OCI-LY3 (cell line): ENCODE measurements at regions not wholly inside any gene's neighbourhood (a gene's known extent, or its start where the extent isn't known, plus 50 kb on each side); places are given as distances from the start of the nearest gene placed in this dataset.

Experiments used
- EZH2phosphoT487 ChIP-seq: fragments of 200-600 bp; shearing (Covaris generic); IDR thresholded peaks from 2 replicates; pipeline ENCODE4 v1.6.1; 2018; ENCODE audit warnings: antibody characterized with exemption, mixed run types, low read depth
- TF ChIP-seq, protein P1 (sequence below): fragments of 200-600, 300-600 bp; sonication (generic); IDR thresholded peaks from 2 replicates; pipeline ENCODE4 v1.5.1; 2014; ENCODE audit warnings: antibody characterized with exemption, low read length, low read depth

DNA sequence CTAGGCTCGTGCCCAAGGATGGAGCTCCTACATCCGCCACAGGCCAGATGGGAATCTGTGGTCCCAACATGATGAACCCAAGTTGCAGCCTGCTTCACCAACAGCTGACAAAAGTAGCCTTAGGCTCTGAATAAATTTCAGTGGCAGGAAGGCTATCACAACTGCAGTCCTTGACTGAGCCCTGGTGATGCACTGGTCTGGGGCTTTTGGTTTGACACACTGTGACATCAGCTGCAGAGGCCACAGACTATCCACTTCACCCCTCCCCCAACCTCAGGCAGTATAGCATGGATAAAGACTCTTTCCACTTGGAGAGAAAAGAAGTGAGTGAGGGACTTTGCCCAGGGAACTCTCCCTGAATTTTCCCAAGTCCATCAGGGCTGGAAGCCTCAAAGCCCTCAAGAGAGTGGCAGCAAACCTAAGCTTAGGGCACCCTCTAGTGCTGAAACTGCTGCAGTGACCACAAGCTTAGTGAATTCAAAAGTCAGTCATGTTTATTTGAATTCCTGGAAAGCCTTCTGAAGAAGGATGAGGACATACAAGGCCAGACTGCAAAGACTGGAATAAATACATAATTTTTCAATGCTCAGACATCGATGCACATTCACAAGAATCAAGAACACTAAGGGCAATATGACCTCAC is 135.0 kb upstream of the TENT5D start:
- TF ChIP-seq, protein P1, sequence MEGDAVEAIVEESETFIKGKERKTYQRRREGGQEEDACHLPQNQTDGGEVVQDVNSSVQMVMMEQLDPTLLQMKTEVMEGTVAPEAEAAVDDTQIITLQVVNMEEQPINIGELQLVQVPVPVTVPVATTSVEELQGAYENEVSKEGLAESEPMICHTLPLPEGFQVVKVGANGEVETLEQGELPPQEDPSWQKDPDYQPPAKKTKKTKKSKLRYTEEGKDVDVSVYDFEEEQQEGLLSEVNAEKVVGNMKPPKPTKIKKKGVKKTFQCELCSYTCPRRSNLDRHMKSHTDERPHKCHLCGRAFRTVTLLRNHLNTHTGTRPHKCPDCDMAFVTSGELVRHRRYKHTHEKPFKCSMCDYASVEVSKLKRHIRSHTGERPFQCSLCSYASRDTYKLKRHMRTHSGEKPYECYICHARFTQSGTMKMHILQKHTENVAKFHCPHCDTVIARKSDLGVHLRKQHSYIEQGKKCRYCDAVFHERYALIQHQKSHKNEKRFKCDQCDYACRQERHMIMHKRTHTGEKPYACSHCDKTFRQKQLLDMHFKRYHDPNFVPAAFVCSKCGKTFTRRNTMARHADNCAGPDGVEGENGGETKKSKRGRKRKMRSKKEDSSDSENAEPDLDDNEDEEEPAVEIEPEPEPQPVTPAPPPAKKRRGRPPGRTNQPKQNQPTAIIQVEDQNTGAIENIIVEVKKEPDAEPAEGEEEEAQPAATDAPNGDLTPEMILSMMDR, result peak; percentile 68
- no peak for TF ChIP-seq EZH2phosphoT487
